HG03457 (cell line): ENCODE measurements at regions not wholly inside any gene's neighbourhood (a gene's known extent, or its start where the extent isn't known, plus 50 kb on each side); places are given as distances from the start of the nearest gene placed in this dataset.
"Not testable (repeated sequence)": the region's sequence is repeated elsewhere in the genome, so short reads cannot be mapped to it uniquely, and the experiment has no call there.

ENCODE experiments used
- ATAC-seq: cut with Tn5 transposase; IDR thresholded peaks from one replicate; pipeline ENCODE4 v1.9.1; 2021; ENCODE audit warnings: moderate number of reproducible peaks; ENCODE audit not compliant: unreplicated experiment

DNA sequence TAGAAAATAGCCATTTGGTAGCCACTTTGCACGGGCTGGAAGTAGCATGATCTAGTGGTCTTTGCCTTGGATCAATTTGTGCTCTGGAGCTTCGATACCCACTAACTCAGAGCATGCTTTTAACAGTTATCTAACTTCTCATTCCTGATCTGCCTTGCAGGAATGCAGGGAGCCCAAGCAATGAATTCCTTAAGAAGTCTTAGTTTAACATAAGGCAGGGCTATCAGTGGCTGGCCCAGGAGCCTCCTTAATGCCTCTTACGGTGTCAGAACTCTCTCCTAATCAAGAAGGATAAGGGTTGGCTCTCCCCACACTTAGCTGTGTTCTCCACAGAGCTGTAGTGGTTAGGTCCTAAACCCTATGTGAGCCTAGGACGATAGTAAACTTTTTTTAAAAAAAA, 95.8 kb upstream of the TBCA start:
- no peak for ATAC-seq

DNA sequence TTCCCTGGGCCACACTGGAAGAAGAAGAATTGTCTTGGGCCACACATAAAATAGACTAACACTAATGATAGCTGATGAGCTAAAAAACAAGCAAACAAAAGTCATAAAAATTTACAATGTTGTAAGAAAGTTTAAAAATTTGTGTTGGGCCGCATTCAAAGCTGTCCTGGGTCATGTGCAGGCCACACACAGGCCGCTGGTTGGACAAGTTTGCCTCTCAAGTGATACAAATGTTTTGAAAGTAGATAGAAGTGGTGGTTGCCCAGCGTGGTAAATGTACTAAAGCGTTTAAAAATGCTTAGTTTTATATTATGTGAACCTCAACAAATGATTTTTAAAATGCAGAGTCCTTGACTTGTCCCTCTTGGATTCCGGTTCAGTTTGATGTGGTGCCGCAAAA, 94.9 kb upstream of the TBCA start:
- ATAC-seq: no peak

DNA sequence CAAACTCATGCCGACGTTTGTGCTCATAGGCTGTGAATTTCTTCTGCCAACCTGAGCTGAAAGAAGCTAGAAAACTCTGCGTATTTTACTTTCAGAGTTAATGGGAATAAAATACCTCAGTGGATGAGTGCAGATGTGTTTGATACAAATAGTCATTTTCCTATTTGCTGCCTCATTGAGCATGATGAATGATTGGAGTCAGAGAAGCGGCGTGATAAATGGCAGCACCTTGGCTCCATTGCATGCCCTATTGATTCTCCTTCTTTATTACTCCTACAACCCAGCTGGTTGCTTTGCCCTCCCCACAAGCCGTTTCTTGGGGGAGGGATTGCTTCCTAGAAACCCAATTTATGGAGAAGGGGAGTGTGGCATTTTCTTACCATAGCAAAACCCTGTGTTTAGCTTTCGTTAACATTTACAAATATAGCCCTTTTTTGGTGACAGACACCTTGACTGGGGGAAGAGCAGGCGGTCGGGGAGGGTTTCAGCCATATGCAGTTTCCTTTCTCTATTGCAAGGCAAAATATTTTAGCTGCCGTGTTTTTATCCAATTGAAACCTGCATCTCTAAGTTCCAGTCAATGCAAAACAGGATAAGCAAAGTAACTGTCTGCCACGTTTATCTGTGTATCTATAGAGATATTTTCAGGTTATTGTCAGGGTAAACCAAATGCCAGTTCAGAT, 93.1 kb upstream of the TBCA start:
- no peak for ATAC-seq

DNA sequence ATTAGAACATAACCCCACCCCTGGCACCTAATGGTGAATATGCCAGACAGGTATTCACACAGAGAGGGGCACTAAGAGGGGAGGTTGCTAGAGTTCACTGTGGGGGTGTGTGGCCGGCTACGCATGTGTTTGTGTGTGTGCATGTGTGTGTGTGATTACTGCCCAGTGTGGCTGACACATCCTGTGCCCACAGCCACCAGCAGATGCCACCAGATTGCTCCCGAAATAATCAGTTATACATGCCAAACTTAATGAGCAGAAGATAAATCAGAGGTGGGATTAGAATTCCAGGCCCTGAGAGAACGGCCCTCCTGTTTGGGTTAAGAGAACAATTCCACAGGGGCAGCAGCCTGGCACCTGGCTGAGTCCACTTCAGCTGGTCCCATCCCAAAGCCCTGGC, 91.8 kb upstream of the TBCA start:
- ATAC-seq: no peak

DNA sequence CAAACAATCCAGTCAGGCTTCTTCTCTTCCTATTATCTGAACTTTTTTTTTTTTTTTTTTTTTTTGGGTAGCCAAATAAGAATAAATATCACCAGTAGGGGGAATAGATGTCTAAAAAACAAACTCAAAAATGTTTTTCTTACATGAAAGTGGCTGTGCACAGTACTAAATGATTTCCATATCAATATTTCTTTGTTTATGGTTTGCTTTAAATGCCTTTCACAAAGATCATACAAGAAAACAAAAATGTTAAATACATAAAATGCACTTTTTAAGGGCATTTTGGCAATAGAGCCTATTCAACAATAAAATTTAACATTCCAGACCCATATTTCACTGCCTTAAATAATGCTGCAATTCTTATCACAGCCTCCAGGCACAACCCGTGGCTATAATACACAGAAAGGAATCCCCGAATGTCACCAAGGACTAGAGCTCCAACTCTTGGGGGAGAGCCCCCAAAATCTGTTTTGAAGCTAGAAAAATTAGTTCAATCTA, 91.1 kb upstream of the TBCA start:
- ATAC-seq: no peak

GRCh38 chr5:77866198-77866597, 90.1 kb upstream of the TBCA start:
- ATAC-seq: no peak

DNA sequence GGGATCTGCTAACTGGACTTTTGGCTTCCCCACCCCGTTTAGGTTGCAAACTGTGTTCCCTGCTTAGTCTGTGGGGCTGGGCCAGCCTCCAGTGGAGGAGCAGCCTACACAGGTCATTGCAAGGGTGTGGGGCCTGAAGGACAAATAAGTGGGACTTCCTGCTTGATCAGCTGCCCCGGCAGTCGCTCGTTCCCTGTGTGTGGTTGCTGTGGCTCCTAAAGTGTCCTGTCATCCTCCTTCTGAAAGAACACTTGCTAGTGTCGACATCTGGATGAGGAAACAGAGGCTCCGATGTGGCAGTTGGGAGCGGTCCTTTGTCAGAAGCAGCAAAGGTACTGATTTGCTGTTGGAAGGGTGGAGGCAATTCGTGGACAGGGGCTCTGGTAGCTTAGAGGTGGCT, 88.9 kb upstream of the TBCA start:
- no peak for ATAC-seq

GRCh38 chr5:77863181-77863580, 87.0 kb upstream of the TBCA start:
- ATAC-seq: no peak

- no peak for ATAC-seq
Observed at GRCh38 chr5:77861576-77861975, 85.4 kb upstream of the TBCA start.

DNA sequence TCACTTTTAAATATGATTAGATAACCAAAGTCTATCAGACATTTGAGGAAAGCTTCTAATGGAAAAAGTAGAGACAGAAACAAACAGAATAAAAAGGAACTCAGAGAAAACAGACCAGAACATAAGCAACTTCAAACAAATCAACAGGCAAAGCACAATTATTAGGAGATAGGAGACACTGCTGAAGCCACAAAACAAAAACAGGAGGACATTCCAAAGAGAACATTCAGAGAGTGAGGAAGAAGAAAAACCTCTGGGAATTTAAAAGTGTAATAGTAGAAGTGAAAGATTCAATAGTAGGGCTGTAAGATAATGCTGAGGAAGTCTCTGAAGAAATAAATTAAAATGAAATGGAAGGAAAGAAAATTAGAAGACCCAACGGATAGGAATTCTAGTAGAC, 83.2 kb upstream of the TBCA start:
- ATAC-seq: no peak

- ATAC-seq: not testable (repeated sequence)
Observed at GRCh38 chr5:77858678-77859077, 82.5 kb upstream of the TBCA start.

DNA sequence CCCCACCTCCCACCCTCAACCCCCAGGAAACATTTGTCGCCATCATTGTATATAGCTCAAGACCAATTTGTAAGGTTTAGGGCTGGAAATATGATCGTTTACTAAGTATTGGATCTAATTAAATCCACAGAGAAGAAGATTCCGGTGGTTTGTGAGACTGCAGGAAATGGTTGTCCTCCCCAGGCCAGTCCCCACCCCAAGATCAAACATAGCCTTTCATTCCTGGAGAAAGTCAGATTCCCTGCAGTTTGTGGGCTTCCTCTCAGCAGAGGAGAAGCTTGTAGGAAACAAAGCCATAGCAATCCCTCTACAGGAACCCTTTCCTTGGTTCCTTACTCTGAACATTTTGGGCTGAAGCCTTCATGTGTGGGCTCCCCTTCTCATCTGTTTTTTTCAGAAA, 79.2 kb upstream of the TBCA start:
- no peak for ATAC-seq

GRCh38 chr5:77853353-77853907, 77.3 kb upstream of the TBCA start:
- no peak for ATAC-seq

GRCh38 chr5:77852514-77853352, 76.6 kb upstream of the TBCA start:
- no peak for ATAC-seq

- no peak for ATAC-seq
Observed at GRCh38 chr5:77852068-77852513, 76.0 kb upstream of the TBCA start.

- ATAC-seq: no peak
Observed at GRCh38 chr5:77851176-77852067, 75.3 kb upstream of the TBCA start.

DNA sequence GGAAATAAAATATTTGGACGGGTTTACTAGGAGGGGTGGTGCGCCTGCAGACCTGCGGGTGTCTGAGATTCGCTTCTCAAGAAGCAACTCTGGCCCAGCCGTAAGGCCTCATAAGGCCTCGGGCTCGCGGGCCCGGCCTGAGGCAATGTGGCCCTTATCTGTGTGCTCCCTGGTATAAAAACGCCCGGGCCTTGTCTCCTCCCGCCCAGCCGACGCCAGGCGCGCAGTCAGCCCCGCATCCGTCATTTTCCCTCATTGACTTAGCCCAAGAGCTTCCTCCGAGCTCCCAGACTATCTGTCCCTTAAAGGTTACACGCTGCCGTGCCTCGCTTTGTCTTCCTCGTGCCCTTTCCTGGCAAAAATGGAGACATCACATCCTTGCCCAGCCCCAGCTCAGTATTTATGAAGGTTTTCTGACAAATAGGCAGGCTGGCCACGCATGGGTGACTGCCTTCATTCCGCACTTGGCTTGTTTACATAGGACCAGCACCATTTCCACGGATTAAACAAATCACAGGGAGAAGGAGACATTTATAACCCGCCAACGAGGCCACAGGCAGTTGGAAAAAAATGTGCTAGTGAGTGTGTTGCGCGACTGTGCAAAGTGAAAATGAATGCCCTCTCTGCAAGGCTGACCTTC, 74.5 kb upstream of the TBCA start:
- ATAC-seq: no peak

DNA sequence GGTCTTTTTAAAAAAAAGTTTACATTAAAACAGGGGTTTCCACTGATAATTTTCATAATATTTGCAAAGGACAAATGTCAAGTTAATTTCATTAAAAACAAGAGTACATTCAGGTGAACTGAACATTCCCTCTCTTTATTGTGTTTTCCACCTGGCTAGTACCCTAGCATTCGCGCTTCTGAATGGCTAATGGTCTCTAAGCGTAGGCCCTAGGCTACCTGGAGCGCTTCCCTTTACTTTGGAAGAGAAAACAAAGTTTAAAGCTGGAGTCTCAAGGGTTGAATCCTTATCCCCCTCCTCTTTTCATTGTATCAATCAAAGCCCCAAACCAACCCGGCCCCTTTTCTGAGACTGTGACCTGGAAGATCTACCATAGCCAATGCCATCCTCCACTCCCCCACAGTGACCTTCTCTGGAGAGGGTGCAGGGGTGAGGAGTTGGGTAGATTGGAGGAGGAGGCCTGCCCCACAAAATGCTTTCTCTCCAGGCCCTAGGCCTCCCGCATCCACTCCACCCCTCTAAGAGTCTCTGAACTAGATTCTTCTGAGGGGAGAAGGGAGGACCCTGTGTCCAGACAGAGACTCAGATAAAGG, 73.3 kb upstream of the TBCA start:
- no peak for ATAC-seq

GRCh38 chr5:77847814-77848290, 71.7 kb upstream of the TBCA start:
- no peak for ATAC-seq

GRCh38 chr5:77847129-77847460, 71.0 kb upstream of the TBCA start:
- ATAC-seq: no peak
